GM19099 (cell line): ENCODE measurements at regions not wholly inside any gene's neighbourhood (a gene's known extent, or its start where the extent isn't known, plus 50 kb on each side); places are given as distances from the start of the nearest gene placed in this dataset.

Experiments used
- POLR2A ChIP-seq: IDR thresholded peaks from 3 replicates; pipeline ENCODE4 v1.6.1; 2011; ENCODE audit warnings: low read depth; ENCODE audit not compliant: insufficient read length; ENCODE audit errors: extremely low read depth

- TF ChIP-seq POLR2A, result no peak
Observed at GRCh38 chr13:43985422-43986072, 105.8 kb downstream of the LACC1 start.

GRCh38 chr13:43986421-43986981 is 106.8 kb downstream of the LACC1 start:
- TF ChIP-seq POLR2A, result no peak

- TF ChIP-seq POLR2A, result no peak
Observed at GRCh38 chr13:43988302-43988701, 108.6 kb downstream of the LACC1 start.

GRCh38 chr13:43990021-43990420 is 110.3 kb downstream of the LACC1 start:
- TF ChIP-seq POLR2A, result no peak

- TF ChIP-seq POLR2A, result no peak
Observed at GRCh38 chr13:43990829-43991228, 111.1 kb downstream of the LACC1 start.

GRCh38 chr13:43991773-43992201 is 112.1 kb downstream of the LACC1 start:
- no peak for TF ChIP-seq POLR2A

- no peak for TF ChIP-seq POLR2A
Observed at GRCh38 chr13:43992211-43992610, 112.5 kb downstream of the LACC1 start.

GRCh38 chr13:43994999-43995859 is 115.5 kb downstream of the LACC1 start:
- no peak for TF ChIP-seq POLR2A

- no peak for TF ChIP-seq POLR2A
Observed at GRCh38 chr13:43996221-43996620, 116.5 kb downstream of the LACC1 start.

GRCh38 chr13:44003481-44003880 is 123.8 kb downstream of the LACC1 start:
- no peak for TF ChIP-seq POLR2A

GRCh38 chr13:44004878-44005277 is 125.2 kb downstream of the LACC1 start:
- TF ChIP-seq POLR2A, result no peak

GRCh38 chr13:44007451-44007850 is 127.7 kb downstream of the LACC1 start:
- TF ChIP-seq POLR2A, result no peak

GRCh38 chr13:44011036-44011435 is 131.3 kb downstream of the LACC1 start:
- no peak for TF ChIP-seq POLR2A

GRCh38 chr13:44012910-44013757 is 133.4 kb downstream of the LACC1 start:
- no peak for TF ChIP-seq POLR2A

- TF ChIP-seq POLR2A, result no peak
Observed at GRCh38 chr13:44013758-44014291, 134.1 kb downstream of the LACC1 start.
